H9 (cell line): ENCODE measurements at regions not wholly inside any gene's neighbourhood (a gene's known extent, or its start where the extent isn't known, plus 50 kb on each side); places are given as distances from the start of the nearest gene placed in this dataset.

Experiments used
- DNase-seq: peaks from one replicate; pipeline ENCODE4 v3.0.0-alpha.2; 2017
- H2AFZ ChIP-seq: one replicate; pipeline ENCODE4 v1.6.1; 2013; ENCODE audit warnings: mild to moderate bottlenecking, low read length, control low read depth, moderate library complexity
- H2AK5ac ChIP-seq: 2 replicates; pipeline ENCODE4 v1.6.1; 2013; ENCODE audit warnings: low read length, control low read depth, mixed read lengths; ENCODE audit not compliant: insufficient read length
- H2BK120ac ChIP-seq: one replicate; pipeline ENCODE4 v1.6.1; 2013; ENCODE audit warnings: low read depth, mild to moderate bottlenecking, low read length, control low read depth, inconsistent platforms; ENCODE audit not compliant: poor library complexity, severe bottlenecking
- H2BK12ac ChIP-seq: 2 replicates; pipeline ENCODE4 v1.6.1; 2013; ENCODE audit warnings: low read length, control low read depth, mixed read lengths, low read depth; ENCODE audit not compliant: insufficient read length
- H2BK15ac ChIP-seq: 2 replicates; pipeline ENCODE4 v1.6.1; 2013; ENCODE audit warnings: low read depth, low read length, control low read depth
- H2BK20ac ChIP-seq: one replicate; pipeline ENCODE4 v1.6.1; 2013; ENCODE audit warnings: low read depth, mild to moderate bottlenecking, low read length, control low read depth, inconsistent platforms; ENCODE audit not compliant: poor library complexity, severe bottlenecking
- H2BK5ac ChIP-seq: 2 replicates; pipeline ENCODE4 v1.6.1; 2013; ENCODE audit warnings: low read length, control low read depth, mixed read lengths; ENCODE audit not compliant: insufficient read length
- H3K14ac ChIP-seq: 2 replicates; pipeline ENCODE4 v1.6.1; 2013; ENCODE audit warnings: low read length, control low read depth; ENCODE audit not compliant: insufficient read depth
- H3K18ac ChIP-seq: 2 replicates; pipeline ENCODE4 v1.6.1; 2013; ENCODE audit warnings: low read depth, mild to moderate bottlenecking, mixed read lengths, low read length, control low read depth; ENCODE audit not compliant: insufficient read length
- H3K23ac ChIP-seq: 2 replicates; pipeline ENCODE4 v1.6.1; 2013; ENCODE audit warnings: low read length, control low read depth, mixed read lengths, low read depth; ENCODE audit not compliant: insufficient read length
- H3K23me2 ChIP-seq: 2 replicates; pipeline ENCODE4 v1.6.1; 2013; ENCODE audit warnings: low read depth, mild to moderate bottlenecking, mixed read lengths, low read length, control low read depth; ENCODE audit not compliant: insufficient read length, poor library complexity, severe bottlenecking
- H3K27ac ChIP-seq: 2 replicates; pipeline ENCODE4 v1.5.1; 2013; ENCODE audit warnings: low read length, control low read depth, mixed read lengths, low read depth; ENCODE audit not compliant: insufficient read length
- H3K27me3 ChIP-seq: 2 replicates; pipeline ENCODE4 v1.6.1; 2013; ENCODE audit warnings: low read length, control low read depth, inconsistent platforms; ENCODE audit not compliant: insufficient read depth
- H3K4ac ChIP-seq: 2 replicates; pipeline ENCODE4 v1.6.1; 2013; ENCODE audit warnings: low read depth, mild to moderate bottlenecking, control low read depth, inconsistent platforms, low read length, moderate library complexity
- H3K4me1 ChIP-seq: 2 replicates; pipeline ENCODE4 v1.6.1; 2013; ENCODE audit warnings: low read length, control low read depth, inconsistent platforms; ENCODE audit not compliant: insufficient read depth
- H3K4me2 ChIP-seq: 2 replicates; pipeline ENCODE4 v1.6.1; 2013; ENCODE audit warnings: low read length, control low read depth, mixed read lengths; ENCODE audit not compliant: insufficient read length, insufficient read depth
- H3K56ac ChIP-seq: 2 replicates; pipeline ENCODE4 v1.6.1; 2013; ENCODE audit warnings: low read depth, mild to moderate bottlenecking, mixed read lengths, low read length, control low read depth; ENCODE audit not compliant: insufficient read length
- H3K79me1 ChIP-seq: 2 replicates; pipeline ENCODE4 v1.6.1; 2013; ENCODE audit warnings: low read depth, mild to moderate bottlenecking, moderate library complexity, low read length, control low read depth, inconsistent platforms; ENCODE audit not compliant: insufficient read depth, poor library complexity, severe bottlenecking
- H3K79me2 ChIP-seq: 2 replicates; pipeline ENCODE4 v1.6.1; 2013; ENCODE audit warnings: low read length, control low read depth, inconsistent platforms; ENCODE audit not compliant: insufficient read depth
- H3K9ac ChIP-seq: 2 replicates; pipeline ENCODE4 v1.6.1; 2013; ENCODE audit warnings: low read length, control low read depth, mixed read lengths; ENCODE audit not compliant: insufficient read length; ENCODE audit errors: extremely low read depth
- H3K9me3 ChIP-seq: one replicate; pipeline ENCODE4 v1.6.1; 2013; ENCODE audit warnings: low read depth, low read length, inconsistent platforms; ENCODE audit not compliant: control insufficient read depth
- H3T11ph ChIP-seq: one replicate; pipeline ENCODE4 v1.6.1; 2013; ENCODE audit warnings: mild to moderate bottlenecking, low read length, control low read depth, inconsistent platforms
- H4K20me1 ChIP-seq: one replicate; pipeline ENCODE4 v1.6.1; 2013; ENCODE audit not compliant: control insufficient read depth, insufficient read length, insufficient read depth
- H4K5ac ChIP-seq: 2 replicates; pipeline ENCODE4 v1.6.1; 2013; ENCODE audit warnings: low read depth, mild to moderate bottlenecking, mixed read lengths, low read length, control low read depth; ENCODE audit not compliant: insufficient read length
- H4K8ac ChIP-seq: replicated peaks from 2 replicates; pipeline ENCODE4 v1.6.1; 2013; ENCODE audit warnings: low read length, control low read depth, mixed read lengths, low read depth; ENCODE audit not compliant: insufficient read length
- H4K91ac ChIP-seq: 2 replicates; pipeline ENCODE4 v1.6.1; 2013; ENCODE audit warnings: low read depth, mild to moderate bottlenecking, moderate library complexity, mixed read lengths, low read length, control low read depth; ENCODE audit not compliant: insufficient read length
- H3K27ac Mint-ChIP-seq, 3 experiments: 2 replicates in 2 of 3; 3 replicates in 1 of 3; pipeline ENCODE4 v1.8.0; 2020 to 2021; ENCODE audit warnings: mixed read lengths in 3 of 3, mild to moderate bottlenecking in 1 of 3, moderate library complexity in 1 of 3
- H3K27me3 Mint-ChIP-seq: 2 replicates; pipeline ENCODE4 v1.8.0; 2021; ENCODE audit warnings: low read depth, mild to moderate bottlenecking, moderate library complexity, mixed read lengths
- H3K36me3 Mint-ChIP-seq, 3 experiments: 2 replicates in 2 of 3; 3 replicates in 1 of 3; pipeline ENCODE4 v1.8.0; 2020 to 2021; ENCODE audit warnings: low read depth in 3 of 3, mixed read lengths in 3 of 3; ENCODE audit not compliant: insufficient read depth in 1 of 3
- H3K4me1 Mint-ChIP-seq, 2 experiments: 2 replicates each; pipeline ENCODE4 v1.8.0; 2020; ENCODE audit warnings: mixed read lengths in 2 of 2
- H3K4me3 Mint-ChIP-seq, 2 experiments: 2 replicates in 1 of 2; 3 replicates in 1 of 2; pipeline ENCODE4 v1.8.0; 2020 to 2021; ENCODE audit warnings: mild to moderate bottlenecking in 2 of 2, mixed read lengths in 2 of 2, moderate library complexity in 1 of 2
- H3K9me3 Mint-ChIP-seq, 2 experiments: 2 replicates in 1 of 2; 3 replicates in 1 of 2; pipeline ENCODE4 v1.8.0; 2020; ENCODE audit warnings: mild to moderate bottlenecking in 2 of 2, mixed read lengths in 2 of 2, moderate library complexity in 1 of 2
- CTCF ChIP-seq: fragments of 200-600 bp; sonication (generic); conservative IDR thresholded peaks from 3 replicates; pipeline ENCODE4 v1.8.0; 2021; ENCODE audit warnings: antibody characterized with exemption, mild to moderate bottlenecking
- WGBS: extraction: QIAGEN DNeasy Blood & Tissue Kit; methylation state at CpG from one replicate; pipeline ENCODE4 v1.1.7; 2013; ENCODE audit warnings: missing lambda C conversion rate, low lambda C conversion rate, mixed read lengths; ENCODE audit not compliant: insufficient read length; ENCODE audit errors: extremely low coverage; 5-methylcytosine and 5-hydroxymethylcytosine counted together

- no CpG with 5 or more reads among the region's 6 CpGs for WGBS
- Histone ChIP-seq H2BK20ac (no peak overlapping the region), H3K4ac (no peak overlapping the region), H3K9ac (no peak overlapping the region), H3T11ph (no peak overlapping the region), H2BK5ac (no peak overlapping the region), H4K8ac (no peak overlapping the region), H3K18ac (no peak overlapping the region), H2BK12ac (peak overlapping the region; percentile 83), H2AK5ac (no peak overlapping the region), H2BK120ac (no peak overlapping the region), H4K91ac (no peak overlapping the region), H3K27me3 (no peaks in the 10 kb centered on the region), H3K23me2 (no peaks in the 10 kb centered on the region), H3K56ac (no peak overlapping the region), H2BK15ac (no peak overlapping the region), H4K20me1 (no peaks in the 10 kb centered on the region), H3K14ac (no peak overlapping the region; the same call in 1 of the 2 replicates), H3K23ac (no peak overlapping the region), H4K5ac (no peak overlapping the region), H3K79me2 (no peaks in the 10 kb centered on the region), H3K27ac (peak overlapping the region; percentile 97), H2AFZ (no peak overlapping the region), H3K4me1 (peaks cover 12% of the 10 kb centered on the region; the same call in 1 of the 2 replicates), H3K9me3 (no peaks in the 10 kb centered on the region), H3K79me1 (no peaks in the 10 kb centered on the region), H3K4me2 (no peak overlapping the region)
- no peak overlapping the region for H3K4me3 Mint-ChIP-seq
- peaks cover 44 to 46% of the 10 kb centered on the region in 2 experiments for H3K4me1 Mint-ChIP-seq
- H3K27ac Mint-ChIP-seq: peak overlapping the region; percentile 97 to 98 (median 98)
- no peaks in the 10 kb centered on the region for H3K9me3 Mint-ChIP-seq
- no peaks in the 10 kb centered on the region for H3K27me3 Mint-ChIP-seq
- H3K36me3 Mint-ChIP-seq: no peaks in the 10 kb centered on the region; a peak in 1 of 7 replicates
- no peak for TF ChIP-seq CTCF
- no peak for DNase-seq
These were observed 64.3 kb upstream of the RAB3GAP2 start for GRCh38 chr1:220336391-220337031.
